HG03139 (cell line): ENCODE measurements at regions not wholly inside any gene's neighbourhood (a gene's known extent, or its start where the extent isn't known, plus 50 kb on each side); places are given as distances from the start of the nearest gene placed in this dataset.

Experiments used
- ATAC-seq: cut with Tn5 transposase; IDR thresholded peaks from one replicate; pipeline ENCODE4 v1.9.1; 2021; ENCODE audit not compliant: unreplicated experiment

DNA sequence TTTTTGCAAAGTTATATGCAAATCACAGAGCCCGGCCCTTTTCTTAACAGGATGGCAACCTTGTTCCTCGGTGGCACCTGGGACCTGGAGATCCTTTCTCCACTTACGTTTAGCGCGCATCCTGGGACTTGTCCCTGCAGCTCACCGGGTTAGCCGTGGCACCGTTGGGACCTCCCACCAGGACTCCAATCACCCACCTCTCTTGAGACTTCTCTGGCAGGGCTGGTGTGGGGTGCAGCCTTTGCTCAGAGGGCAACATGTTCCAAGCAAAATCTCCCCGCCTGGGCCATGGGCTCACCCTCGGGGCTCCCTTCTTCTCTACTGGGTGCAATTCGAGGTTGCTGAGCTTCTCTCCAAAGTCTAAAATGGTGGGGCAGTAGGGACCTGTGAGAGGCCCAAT, 211.9 kb upstream of the UMPS start:
- ATAC-seq = no peak

DNA sequence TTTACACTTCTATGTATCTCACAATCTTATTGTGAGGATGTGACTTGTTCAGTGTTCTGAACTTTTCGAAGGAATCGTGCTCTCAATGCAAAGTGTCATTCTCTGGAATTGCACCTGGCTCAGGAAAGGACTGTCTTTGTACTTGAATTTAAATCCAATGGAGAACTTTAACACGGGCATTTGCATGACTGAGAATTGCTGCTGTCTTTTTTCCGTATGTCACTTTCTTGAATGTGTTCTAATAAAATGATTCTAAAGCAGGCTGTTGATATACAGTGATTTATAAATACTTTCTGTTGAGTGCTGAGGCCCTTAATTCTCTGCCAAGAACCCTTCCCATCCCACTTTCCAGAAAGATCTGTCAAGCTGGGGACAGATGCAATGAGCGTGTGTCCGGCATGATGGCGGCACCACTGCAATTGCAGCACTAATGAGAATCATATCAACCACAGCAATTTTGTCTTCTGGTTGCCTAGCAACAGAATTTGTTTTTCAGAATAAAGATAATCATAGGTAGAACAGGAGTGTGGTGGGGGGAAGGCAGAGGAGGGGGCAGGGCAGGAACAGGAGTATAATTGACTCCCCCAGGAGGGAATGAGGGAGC, 210.6 kb upstream of the UMPS start:
- ATAC-seq = no peak

DNA sequence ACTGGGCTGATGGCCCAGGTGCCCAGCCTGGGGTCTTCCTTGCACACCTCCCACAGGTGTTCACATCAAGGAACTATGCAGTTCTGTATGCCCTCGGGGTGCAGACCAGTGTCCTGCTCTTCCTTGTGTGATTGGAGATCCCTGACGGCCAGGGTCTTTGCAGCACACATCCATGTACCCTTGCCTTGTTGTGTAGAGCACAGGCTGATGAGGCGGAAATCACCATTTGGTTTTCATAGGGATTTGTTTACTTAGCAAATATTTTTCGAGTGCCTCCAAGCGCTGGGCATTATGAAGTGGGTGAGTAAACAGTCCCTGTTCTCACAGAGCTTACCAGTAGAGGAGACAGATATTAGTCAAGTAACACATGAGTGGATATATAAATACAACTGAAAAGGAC, 209.3 kb upstream of the UMPS start:
- no peak for ATAC-seq

DNA sequence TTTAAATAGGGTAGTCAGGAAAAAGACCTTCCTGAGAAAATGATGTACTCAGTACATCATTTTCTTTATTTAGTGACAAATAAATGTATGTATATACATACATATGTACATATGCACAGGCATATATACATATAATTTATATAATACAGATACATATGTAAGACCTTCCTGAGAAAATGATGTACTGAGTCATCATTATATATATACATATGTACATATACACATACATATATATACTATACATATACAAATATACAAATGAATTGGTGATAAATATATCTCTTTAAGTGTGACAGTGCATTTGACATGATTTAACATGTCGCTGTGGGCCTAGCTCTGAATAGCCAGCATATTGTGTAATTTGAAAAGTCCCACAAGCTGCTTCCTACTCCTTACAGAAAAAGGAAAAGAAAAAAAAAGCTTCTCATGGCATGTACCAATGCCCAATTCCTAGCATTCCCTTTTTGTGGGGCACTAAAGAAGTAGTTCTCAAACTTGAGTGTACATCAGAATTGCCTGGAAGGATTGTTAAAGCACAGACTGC, 208.1 kb upstream of the UMPS start:
- no peak for ATAC-seq

DNA sequence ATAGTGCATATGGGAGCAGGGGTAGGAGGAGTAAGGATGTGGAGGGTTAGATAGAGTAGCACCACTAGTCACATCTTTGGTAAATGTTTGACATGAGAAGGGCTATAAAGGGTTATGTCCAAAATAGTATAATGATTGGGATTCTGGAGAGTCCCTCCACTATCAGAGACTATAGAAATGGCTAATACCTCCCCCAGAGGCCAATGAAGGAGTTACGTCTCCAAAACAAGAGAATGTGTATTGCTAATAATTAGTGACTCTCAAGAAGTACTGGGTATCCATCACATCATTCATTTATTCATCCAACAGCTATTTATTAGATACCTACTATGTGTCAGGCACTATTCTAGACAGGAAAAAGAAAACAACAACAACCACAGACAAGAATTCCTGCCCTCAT, 203.7 kb upstream of the UMPS start:
- ATAC-seq = no peak

DNA sequence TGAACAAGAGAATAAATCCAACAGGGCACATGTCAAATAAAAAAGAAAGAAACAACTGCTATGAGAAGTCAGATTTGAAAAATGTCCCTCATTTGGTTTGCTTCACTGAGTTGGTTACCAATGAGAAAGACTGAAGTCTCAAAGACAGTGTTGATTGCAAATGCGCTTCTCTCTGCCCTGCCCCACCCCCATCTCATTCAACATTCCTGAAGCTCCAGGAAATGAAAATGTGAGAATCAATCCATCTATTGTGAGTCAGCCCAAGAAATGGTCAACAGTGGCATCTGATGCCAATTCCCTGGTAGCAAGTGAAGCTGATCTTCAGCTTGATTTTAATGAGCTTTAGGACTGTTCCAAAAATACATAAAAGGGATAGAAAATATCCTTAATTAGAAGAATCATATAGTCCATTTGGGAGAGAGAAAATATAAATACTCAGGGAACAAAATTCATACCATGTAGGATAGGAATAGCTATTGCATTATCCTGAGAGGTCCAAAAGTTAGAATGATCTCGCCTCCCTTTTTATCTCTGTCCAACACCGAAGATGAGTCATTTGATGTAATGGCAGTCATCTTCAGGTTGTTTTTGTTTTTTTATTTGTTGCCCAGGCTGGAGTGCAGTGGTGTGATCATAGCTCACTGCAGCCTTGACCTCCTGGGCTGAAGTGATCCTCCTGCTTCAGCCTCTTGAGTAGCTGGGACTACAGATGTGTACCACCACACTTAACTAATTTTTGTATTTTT, 200.3 kb upstream of the UMPS start:
- ATAC-seq = no peak

DNA sequence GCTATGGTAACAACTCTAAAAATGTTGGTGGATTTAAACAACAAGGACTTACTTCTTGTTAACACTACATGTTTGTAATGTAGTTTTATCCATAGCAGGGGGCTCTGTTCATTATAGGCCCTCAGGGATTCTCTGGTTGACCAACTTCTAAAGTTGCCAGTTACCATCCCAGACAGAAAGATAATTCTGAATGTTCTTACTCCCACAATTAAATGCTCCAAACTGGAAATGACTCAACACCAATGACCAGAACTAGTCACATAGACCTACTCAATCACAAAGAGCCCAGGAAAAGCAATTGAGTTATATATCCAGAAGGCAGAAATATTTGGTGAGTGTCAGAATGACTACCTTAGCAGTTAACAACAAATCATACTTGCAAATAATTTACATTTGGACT, 199.3 kb upstream of the UMPS start:
- no peak for ATAC-seq

DNA sequence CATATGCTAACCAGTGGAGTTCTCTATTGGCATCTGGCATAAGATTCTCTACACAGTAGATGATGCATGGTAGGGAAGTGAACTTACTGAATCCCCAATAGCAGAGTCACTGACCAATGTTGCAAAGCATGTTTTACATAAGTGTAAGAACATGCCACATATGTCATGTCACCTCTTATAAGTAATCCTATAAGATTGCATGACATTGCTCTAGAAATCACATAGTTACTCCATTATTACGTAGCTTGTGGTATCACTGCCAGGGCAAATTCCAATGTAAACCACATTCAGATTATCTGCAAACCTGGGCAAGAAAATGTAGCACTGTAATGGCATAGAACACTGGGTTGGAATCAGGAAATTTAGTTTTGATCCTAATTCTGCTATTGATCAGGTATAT, 198.2 kb upstream of the UMPS start:
- no peak for ATAC-seq

DNA sequence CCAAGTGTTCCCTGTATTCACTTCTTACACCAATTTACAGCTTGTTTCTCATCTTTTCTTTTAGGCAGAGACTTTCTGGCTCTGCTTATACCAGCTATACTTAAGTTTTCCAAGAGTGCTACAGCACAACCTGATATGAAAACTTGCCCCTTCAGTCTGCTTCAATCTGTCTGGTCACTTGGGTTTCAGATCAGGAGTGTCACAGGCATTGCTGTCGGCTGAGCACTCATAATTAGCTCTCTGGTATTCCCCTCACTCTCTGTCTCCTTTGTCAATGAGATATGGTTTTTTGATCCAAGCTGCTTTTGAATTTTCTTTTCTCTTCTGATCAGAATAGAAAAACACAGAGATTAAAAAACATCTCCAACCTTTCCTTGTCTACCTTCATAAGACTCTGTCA, 194.9 kb upstream of the UMPS start:
- ATAC-seq = no peak

DNA sequence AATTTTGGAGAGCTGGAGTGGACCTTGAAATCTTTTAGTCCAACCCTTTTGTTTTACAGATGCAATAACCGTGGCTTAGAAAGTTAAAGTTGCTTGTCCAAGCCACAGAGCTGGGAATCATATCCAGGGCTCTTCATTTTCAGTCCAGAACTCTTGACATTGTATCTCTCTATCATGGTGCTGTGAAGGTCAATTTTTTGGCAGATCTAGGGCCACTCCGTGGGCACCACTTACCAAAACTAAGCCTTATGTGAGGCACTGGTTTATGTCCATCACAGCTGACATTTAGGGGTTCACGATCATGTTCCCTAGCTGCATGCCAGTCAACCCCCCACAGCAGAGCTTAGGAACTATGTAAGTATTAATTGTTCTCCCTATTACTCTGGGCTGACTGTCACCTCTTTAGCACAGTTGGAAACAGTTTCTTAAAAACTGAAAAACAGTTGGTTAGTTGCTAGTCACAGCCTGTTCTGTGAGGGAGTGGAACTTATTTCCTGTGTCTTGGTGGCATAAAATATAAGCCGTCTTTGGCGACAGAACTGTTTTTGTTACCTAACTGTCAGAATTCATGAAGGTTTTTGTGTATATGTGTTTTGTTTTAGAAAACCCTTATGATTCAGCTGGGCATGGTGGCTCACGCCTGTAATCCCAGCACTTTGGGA, 189.6 kb upstream of the UMPS start:
- no peak for ATAC-seq

DNA sequence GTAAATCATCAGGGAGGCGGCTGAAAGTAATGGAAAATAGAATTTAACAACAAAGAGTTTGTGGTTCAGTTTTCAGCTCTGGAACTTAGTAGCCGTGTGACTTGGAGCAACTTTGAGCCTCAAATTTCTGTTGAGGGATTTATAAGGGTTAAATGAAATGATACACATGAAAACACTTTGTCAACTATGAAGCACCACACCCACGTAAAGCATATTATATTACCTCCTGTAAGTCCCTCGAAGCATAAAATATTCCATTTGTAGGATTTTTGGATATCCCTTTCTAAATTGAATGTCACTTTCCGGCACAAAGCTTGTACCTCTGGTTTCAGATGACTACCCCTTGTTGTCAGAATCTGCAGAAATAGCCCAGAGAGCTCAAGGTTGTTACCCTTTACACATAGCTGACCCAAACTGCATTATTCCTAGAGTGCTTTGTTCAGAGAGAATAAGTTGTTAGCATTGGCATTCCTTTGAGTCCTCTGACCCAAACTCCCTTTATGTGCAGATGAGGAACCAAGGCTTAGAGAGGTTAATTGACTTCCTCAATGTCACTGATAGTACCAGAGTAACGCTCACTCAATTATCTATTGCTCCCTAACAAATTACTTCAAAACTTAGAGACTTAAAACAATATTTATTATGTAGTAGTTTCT, 187.9 kb upstream of the UMPS start:
- ATAC-seq = no peak

DNA sequence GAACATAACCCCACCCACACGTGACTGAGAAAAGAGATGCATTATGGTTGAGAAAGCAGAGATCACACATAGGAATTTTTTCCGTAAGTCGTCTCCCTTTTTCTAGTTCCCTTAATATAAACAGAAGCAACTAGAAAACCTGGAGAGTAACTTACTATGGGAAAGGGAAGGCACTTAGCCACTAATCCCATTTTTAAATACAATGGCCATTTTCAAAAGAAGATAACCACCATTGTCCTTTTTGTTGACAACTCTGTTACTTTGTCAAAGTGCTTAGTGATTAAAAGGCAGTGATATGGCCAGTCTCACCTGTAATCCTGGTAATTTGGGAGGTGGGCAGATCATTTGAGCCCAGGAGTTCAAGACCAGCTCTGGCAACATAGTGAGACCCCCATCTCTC, 184.4 kb upstream of the UMPS start:
- no peak for ATAC-seq

DNA sequence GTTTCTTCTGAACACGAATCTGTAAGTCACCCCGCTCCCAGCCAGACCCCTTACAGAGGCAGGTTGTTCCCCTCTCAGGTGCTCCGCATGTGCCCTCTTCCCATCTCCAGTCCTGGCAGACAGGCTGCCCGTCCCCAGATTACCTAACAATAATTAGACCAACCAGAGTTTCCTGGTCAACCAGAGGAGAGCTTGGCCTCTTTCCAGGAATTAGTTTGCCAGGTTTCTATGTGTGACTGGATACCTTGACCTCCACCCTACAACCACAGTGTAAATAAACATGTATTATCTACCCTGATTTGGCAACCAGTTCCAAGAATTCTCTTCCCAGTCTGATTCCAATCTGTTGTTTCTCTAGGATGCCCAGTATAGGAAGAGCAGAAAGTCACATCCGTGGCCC, 178.0 kb upstream of the UMPS start:
- no peak for ATAC-seq

DNA sequence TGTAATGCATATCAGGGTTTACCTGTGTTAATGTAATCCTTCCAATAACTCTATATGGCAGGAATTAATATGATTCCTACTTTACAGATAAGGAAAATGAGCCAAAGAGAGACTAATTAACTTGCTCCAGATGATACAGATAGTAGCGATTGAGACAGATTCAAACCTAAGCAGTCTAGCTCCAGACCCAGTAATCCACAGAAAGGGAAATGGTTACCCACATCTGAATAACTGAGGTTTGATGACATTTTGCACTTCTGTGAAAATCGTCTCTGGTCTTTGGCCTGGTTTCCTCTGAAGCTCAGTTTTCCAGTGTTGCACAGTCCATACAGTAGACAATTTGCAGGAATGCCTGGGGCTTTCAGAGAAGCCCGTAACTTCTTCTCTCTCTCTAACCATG, 177.1 kb upstream of the UMPS start:
- ATAC-seq = no peak

DNA sequence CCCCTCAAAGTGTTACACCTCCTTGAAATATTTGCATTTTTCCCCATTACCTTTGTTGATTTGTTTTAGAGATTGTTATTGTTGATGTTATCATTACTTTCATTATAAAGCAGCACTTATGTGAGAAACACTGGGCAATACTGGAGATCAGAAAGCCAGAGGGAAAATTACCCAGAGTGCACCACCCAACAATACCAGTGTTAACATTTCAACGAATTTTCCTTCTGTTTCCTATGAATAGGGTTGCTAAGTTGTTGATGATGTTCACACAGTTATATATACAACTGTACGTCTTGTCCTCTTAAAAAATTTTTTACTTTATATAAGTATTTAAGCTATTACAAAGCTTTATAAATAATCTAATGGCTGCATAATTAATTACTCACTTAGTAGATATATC, 173.6 kb upstream of the UMPS start:
- no peak for ATAC-seq

DNA sequence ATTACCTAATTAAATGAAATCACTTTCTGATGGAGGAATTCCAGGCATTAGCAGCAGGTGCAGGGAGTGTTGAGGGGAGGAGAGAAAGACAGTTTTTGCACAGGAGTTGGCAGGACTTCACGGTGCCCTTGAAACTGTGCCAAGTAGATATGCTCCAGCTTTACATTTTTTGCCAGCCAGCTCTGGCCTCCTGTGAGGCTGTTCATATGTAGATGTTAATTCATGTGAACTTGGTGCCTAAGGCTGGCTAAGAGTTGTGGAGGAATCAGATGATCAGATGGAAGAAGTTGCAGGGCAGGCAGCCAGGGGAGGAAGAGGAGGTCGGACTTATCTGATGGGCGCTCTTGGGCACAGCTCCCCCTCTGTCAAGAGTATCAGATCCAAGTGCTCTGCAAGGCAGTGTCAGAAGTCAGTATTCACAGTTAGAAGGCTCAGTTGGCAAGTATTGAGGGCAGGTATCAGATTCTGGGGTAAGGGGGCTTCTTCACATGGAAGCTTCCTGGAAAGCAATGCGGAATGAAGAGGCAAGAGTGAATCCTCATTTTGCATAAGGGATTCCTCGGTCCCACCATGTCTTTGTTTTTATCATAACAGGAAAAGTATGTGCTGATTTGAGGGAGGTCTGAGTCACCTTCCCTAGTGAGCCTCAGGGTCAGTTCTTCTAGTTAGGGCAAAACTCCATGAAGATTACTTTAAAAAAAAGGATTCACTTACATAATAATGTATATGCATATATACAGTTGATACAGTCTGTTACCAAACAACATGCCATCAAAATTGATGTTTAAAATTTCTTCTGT, 172.6 kb upstream of the UMPS start:
- ATAC-seq = no peak

DNA sequence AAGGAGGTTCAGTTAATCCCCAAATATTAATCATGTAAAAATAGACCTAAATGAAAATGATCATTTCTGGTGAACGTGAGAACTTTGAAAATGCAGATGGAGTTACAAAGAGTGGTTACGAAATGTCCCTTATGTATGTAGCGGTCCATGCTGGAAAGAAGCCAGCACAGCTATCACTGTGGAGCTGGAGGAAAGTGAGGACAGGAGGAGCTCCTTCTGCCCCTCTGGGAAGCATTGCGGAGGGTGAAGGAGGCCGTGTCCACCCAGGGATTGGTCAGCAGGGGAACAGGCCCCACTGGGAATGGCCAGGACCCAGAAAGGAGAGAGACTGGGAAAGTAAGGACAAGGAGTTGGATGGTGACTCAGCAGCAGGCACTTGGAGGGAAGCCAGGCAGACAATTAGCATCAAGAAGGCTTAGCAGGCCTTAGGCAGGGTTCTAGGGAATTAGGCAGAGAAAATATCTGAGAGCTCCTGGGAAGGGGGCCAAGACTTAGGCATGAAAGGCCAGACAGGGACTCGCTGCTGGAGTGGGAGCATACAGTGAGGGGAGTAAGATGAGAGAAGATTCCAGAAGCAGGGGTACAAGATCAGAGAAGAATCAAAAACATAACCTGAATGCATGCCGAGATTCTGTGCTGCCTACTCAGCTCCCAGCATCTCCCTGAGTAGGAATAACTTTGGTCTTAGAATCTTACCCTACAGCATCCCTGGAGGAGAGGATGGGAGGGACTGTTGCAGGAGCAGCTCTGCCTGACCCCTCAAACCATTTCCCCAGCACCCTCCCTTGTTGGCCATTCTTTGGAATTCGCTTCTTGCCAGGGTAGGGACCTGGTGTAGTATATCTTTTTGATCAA, 171.0 kb upstream of the UMPS start:
- ATAC-seq = no peak

DNA sequence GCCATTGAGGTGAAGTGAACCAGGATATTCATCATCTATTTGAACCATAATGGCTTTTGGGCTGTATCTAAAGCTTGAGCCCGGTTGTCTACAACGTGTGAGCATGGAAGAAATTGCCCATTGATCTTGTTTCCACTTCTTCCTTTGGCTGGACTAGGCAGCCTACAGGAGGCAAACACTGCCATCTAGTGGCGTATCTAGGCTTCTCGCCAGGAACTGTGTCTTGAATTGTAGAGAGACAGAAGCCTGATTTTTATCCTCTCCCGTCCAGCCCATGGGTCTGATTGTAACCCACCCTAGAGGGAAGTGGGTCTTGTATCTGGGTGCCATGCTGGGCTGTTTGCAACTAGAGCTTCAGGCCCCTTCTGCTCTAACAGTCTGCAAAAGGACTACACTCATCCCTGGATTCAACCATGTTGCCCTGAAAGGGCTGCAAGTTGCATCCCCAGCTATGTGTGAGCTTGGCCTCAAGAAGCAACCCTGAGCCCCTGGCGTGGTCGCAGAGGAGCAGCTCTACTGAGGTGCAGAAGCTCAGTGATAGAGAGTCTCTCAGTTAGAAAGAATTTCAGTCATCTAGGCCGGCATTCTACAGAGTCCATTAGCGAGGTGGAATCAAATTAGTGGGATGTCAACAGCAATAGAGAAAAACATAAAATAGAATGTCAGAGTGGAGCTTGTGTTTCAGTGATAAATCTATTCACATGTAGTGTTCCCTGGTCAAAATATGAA, 170.2 kb upstream of the UMPS start:
- ATAC-seq = no peak

DNA sequence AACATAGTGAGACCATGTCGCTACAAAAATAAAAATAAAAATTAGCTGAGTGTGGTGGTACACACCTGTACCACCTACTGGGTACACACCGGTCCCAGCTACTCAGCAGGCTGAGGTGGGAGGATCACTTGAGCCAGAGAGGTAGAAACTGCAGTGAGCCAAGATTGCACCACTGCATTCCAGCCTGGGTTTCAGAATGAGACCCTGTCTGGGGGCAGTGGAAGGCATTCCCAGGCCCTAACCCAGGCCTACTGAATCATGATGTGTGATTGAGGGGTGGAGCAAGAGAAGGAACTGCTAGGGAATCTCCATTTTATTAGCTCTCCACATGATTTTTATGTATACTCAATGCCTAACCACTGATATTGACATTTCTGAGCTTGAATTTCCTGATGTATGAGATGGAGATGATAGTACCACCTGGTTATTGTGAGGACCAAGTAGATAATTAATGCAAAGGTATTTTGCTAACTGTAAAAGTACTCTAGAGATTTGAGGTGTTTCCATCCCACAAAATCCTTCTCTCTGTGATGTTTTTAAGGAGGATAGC, 169.5 kb upstream of the UMPS start:
- no peak for ATAC-seq
